GM10248 (cell line): ENCODE measurements at regions not wholly inside any gene's neighbourhood (a gene's known extent, or its start where the extent isn't known, plus 50 kb on each side); places are given as distances from the start of the nearest gene placed in this dataset.

Experiments
- CTCF ChIA-PET: fragments of 300-600 bp; sonication (Branson Sonifier 250); formaldehyde crosslinking; extraction: SDS; loops from one replicate; lab custom pipeline; 2021; ENCODE audit warnings: antibody characterized with exemption; lab: Yijun Ruan, JAX
- POLR2A ChIA-PET: fragments of 350-650 bp; sonication (Branson Sonifier 250); formaldehyde crosslinking; extraction: SDS; loops from one replicate; lab custom pipeline; 2020; ENCODE audit warnings: antibody characterized with exemption; lab: Yijun Ruan, JAX
- DNase-seq: peaks from one replicate; pipeline ENCODE4 v3.0.0; 2012; ENCODE audit errors: extremely low spot score
- TF ChIP-seq, protein P1 (sequence below): IDR thresholded peaks from 2 replicates; pipeline ENCODE4 v1.5.1; 2012; ENCODE audit warnings: mild to moderate bottlenecking, low read depth; ENCODE audit errors: extremely low read depth, missing control alignments, control extremely low read depth

- TF ChIP-seq, protein P1, sequence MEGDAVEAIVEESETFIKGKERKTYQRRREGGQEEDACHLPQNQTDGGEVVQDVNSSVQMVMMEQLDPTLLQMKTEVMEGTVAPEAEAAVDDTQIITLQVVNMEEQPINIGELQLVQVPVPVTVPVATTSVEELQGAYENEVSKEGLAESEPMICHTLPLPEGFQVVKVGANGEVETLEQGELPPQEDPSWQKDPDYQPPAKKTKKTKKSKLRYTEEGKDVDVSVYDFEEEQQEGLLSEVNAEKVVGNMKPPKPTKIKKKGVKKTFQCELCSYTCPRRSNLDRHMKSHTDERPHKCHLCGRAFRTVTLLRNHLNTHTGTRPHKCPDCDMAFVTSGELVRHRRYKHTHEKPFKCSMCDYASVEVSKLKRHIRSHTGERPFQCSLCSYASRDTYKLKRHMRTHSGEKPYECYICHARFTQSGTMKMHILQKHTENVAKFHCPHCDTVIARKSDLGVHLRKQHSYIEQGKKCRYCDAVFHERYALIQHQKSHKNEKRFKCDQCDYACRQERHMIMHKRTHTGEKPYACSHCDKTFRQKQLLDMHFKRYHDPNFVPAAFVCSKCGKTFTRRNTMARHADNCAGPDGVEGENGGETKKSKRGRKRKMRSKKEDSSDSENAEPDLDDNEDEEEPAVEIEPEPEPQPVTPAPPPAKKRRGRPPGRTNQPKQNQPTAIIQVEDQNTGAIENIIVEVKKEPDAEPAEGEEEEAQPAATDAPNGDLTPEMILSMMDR = no peak
- ChIA-PET CTCF (interaction anchor here (1.3 to 1.4 kb wide), 2 partner anchors 8 to 10 kb away, joined by 3 read pairs; no protein-coding TSS in a partner anchor), POLR2A (no interaction called here)
- no peak for DNase-seq
These were observed 335.3 kb downstream of the CNTNAP4 start for GRCh38 chr16:76612497-76612896.

GRCh38 chr16:76614269-76614668, 337.1 kb downstream of the CNTNAP4 start:
- ChIA-PET CTCF (no interaction called here), POLR2A (no interaction called here)
- DNase-seq = no peak
- TF ChIP-seq, protein P1 = no peak

GRCh38 chr16:76622876-76623275, 345.7 kb downstream of the CNTNAP4 start:
- TF ChIP-seq, protein P1 = no peak
- CTCF ChIA-PET = no interaction called here
- no peak for DNase-seq
- POLR2A ChIA-PET = no interaction called here

DNA sequence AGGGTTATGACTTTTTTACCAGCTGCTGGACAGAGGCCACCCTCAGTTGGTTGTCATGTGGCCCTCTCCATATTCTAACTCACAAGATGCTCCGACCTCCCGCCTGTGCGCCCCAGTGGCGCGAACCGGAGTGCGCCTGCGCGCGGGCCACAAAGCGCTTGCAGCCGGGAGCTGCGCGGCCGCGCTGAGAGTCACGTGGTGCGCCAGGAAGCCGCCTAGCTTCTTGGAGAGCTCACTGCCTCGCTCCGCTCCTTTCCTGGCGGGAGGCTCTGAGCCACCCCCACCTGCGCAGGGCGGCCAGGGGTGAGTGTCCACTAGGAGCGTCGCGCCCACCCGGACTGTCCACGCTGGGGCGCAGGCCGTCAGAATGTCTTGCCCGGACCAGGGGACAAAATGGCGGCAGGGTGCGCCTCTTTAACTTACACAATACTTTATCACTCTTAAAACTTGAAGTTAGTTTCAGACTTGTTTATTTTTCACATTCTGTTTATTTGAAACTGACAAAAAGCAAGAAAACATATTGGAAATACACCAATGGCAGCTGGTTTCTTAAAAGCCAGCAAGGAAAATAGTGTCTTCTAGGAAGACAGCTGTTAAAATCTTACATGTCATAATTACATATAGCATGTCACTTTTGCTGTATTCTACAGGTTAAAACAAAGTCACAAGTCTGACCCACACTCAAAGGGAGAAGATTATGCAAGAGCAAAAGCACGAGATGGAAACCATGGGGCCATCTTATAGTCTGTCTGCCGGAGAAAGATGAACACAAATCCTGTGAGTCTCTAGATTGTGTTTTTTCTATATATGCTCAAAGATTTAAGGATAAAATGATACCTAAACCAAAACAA, 357.9 kb downstream of the CNTNAP4 start:
- TF ChIP-seq, protein P1 = no peak
- ChIA-PET CTCF (interaction anchor here (1.3 to 1.4 kb wide), 2 partner anchors 12 to 19 kb away, joined by 3 to 4 read pairs; no protein-coding TSS in a partner anchor), POLR2A (no interaction called here)
- no peak for DNase-seq

DNA sequence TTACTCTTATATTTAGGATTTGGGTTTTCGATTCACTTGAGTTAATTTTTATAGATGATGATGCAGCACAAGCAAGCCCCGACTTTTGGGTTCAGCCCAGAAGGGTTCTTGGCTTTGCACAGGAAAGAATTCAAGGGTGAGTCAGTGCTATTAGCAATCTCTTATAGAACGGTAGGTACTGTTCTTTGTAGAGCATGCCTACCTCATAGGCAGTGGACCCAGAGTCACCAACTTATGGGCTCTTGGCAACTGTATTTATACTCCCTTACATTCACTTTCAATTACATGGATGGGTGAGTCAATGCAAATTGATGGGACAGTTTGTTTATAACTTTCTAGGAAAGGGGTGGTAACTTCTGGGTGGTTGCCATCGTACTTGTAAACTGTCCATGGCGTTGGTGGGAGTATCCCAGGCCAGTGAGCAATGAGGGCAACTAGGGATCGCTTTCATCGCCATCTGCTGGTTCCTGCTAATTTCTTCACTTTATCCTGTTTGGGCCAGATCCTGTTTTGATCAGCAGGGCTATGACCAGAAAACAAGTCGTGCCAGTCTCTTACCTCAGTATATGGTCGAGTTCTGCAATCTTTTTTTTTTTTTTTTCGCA, 362.6 kb downstream of the CNTNAP4 start:
- TF ChIP-seq, protein P1 = no peak
- no peak for DNase-seq
- ChIA-PET POLR2A (no interaction called here), CTCF (no interaction called here)

- ChIA-PET CTCF (no interaction called here), POLR2A (no interaction called here)
- TF ChIP-seq, protein P1 = no peak
- DNase-seq = no peak
These were observed 373.4 kb downstream of the CNTNAP4 start for GRCh38 chr16:76650582-76650981.
